Ishikawa (cell line): ENCODE measurements at regions not wholly inside any gene's neighbourhood (a gene's known extent, or its start where the extent isn't known, plus 50 kb on each side); places are given as distances from the start of the nearest gene placed in this dataset.

Source experiments
- CEBPB ChIP-seq: IDR thresholded peaks from 2 replicates; pipeline ENCODE4 v1.6.1; 2012
- CREB1 ChIP-seq: IDR thresholded peaks from 2 replicates; pipeline ENCODE4 v1.6.1; 2012; ENCODE audit warnings: low read depth
- EGR1 ChIP-seq: IDR thresholded peaks from 2 replicates; pipeline ENCODE4 v1.6.1; 2012
- EP300 ChIP-seq: IDR thresholded peaks from 2 replicates; pipeline ENCODE4 v1.6.1; 2012; ENCODE audit warnings: borderline replicate concordance
- FOXM1 ChIP-seq: IDR thresholded peaks from 2 replicates; pipeline ENCODE4 v1.6.1; 2012; ENCODE audit warnings: low read depth, borderline replicate concordance
- MAX ChIP-seq: IDR thresholded peaks from 2 replicates; pipeline ENCODE4 v1.6.1; 2012
- NFIC ChIP-seq: IDR thresholded peaks from 2 replicates; pipeline ENCODE4 v1.6.1; 2012
- RAD21 ChIP-seq: IDR thresholded peaks from 2 replicates; pipeline ENCODE4 v1.6.1; 2012; ENCODE audit warnings: low read depth
- REST ChIP-seq: IDR thresholded peaks from 2 replicates; pipeline ENCODE4 v1.6.1; 2012; ENCODE audit warnings: low read depth, mild to moderate bottlenecking
- TAF1 ChIP-seq: IDR thresholded peaks from 2 replicates; pipeline ENCODE4 v1.6.1; 2012; ENCODE audit warnings: low read depth, mild to moderate bottlenecking
- USF1 ChIP-seq: IDR thresholded peaks from 2 replicates; pipeline ENCODE4 v1.6.1; 2012
- YY1 ChIP-seq: IDR thresholded peaks from 2 replicates; pipeline ENCODE4 v1.6.1; 2012; ENCODE audit warnings: low read depth
- ZBTB7A ChIP-seq: IDR thresholded peaks from 2 replicates; pipeline ENCODE4 v1.6.1; 2012; ENCODE audit warnings: low read depth

- TF ChIP-seq MAX (no peak), CEBPB (no peak), YY1 (no peak), REST (no peak), FOXM1 (no peak), RAD21 (no peak), EGR1 (no peak), TAF1 (no peak), CREB1 (no peak), EP300 (no peak), NFIC (no peak), USF1 (no peak), ZBTB7A (no peak)
Observed at GRCh38 chr16:82391690-82392089, 221.7 kb upstream of the MPHOSPH6 start.
